HCT116 (cell line): ENCODE measurements at regions not wholly inside any gene's neighbourhood (a gene's known extent, or its start where the extent isn't known, plus 50 kb on each side); places are given as distances from the start of the nearest gene placed in this dataset.

Source experiments
- ATAC-seq: fragments of 200-7000 bp; cut with Tn5 transposase; 2 replicates; pipeline ENCODE4 v1.9.1; 2020; ENCODE audit warnings: mild to moderate bottlenecking, moderate library complexity
- BruUV-seq: library from RNA; stranded (reverse); fragments of 400-500 nt; replicated peaks from 2 replicates; lab custom pipeline; 2021; lab: Mats Ljungman, UMichigan
- CTCF ChIA-PET: fragments of 300-600 bp; sonication (Branson Sonifier 250); formaldehyde crosslinking; loops from one replicate; lab custom pipeline; 2021; ENCODE audit warnings: antibody characterized with exemption; lab: Charles Lee
- POLR2A ChIA-PET: fragments of 300-600, 350-600 bp; sonication (Branson Sonifier 250); formaldehyde crosslinking; loops from one replicate; lab custom pipeline; 2021; ENCODE audit warnings: antibody characterized with exemption; lab: Charles Lee
- RAD21 ChIA-PET, 2 experiments: fragments of 300-600 bp; sonication (Branson Sonifier 250); formaldehyde crosslinking; loops; one replicate each; lab custom pipeline; 2023; ENCODE audit warnings: low total read pairs in 2 of 2; ENCODE audit not compliant: uncharacterized antibody in 2 of 2, unreplicated experiment in 2 of 2, low non-redundant PET in 1 of 2; lab: Charles Lee
- DNase-seq: peaks from one replicate; pipeline ENCODE4 v3.0.0-alpha.2; 2010; ENCODE audit warnings: low read depth, low spot score
- H2AFZ ChIP-seq: fragments of 200-600 bp; shearing (Covaris generic), sonication (generic); 2 replicates; pipeline ENCODE4 v1.6.1; 2017; ENCODE audit warnings: low read depth, mixed run types, mixed read lengths, antibody characterized with exemption, low read length; ENCODE audit not compliant: poor library complexity, severe bottlenecking
- H3K27ac ChIP-seq: 2 replicates; pipeline ENCODE4 v1.5.1; 2012; ENCODE audit warnings: low read depth, low read length
- H3K27me3 ChIP-seq: fragments of 200-600 bp; sonication (generic); 2 replicates; pipeline ENCODE4 v1.6.1; 2016; ENCODE audit warnings: mixed run types, low read length, mixed read lengths; ENCODE audit not compliant: insufficient read depth
- H3K36me3 ChIP-seq, 2 experiments: fragments of 200-500 bp in 1 of 2; fragments of 200-600 bp in 1 of 2; sonication (Bioruptor generic) in 1 of 2; sonication (generic) in 1 of 2; 2 replicates each; pipeline versions ENCODE4 v1.5.1 to v1.6.1; 2014 to 2016; ENCODE audit warnings: low read length in 2 of 2, inconsistent platforms in 1 of 2, mixed read lengths in 1 of 2, mixed run types in 1 of 2; ENCODE audit not compliant: insufficient read depth in 2 of 2, control insufficient read depth in 1 of 2
- H3K4me1 ChIP-seq, 2 experiments: fragments of 200-600 bp in 1 of 2; sonication (generic) in 1 of 2; 2 replicates each; pipeline versions ENCODE4 v1.5.1 to v1.6.1; 2012 to 2017; ENCODE audit warnings: low read length in 2 of 2, inconsistent platforms in 1 of 2, mild to moderate bottlenecking in 1 of 2, mixed read lengths in 1 of 2, mixed run types in 1 of 2, moderate library complexity in 1 of 2; ENCODE audit not compliant: insufficient read depth in 2 of 2, control insufficient read depth in 1 of 2
- H3K4me2 ChIP-seq: fragments of 200-600 bp; sonication (generic); 2 replicates; pipeline ENCODE4 v1.6.1; 2017; ENCODE audit warnings: mixed run types, low read length, mixed read lengths
- H3K4me3 ChIP-seq, 2 experiments: fragments of 200-600 bp in 1 of 2; sonication (generic) in 1 of 2; replicated peaks in 1 of 2; 2 replicates each; pipeline ENCODE4 v1.5.1; 2011 to 2016; ENCODE audit warnings: low read length in 2 of 2, control low read depth in 1 of 2, low read depth in 1 of 2, mild to moderate bottlenecking in 1 of 2, mixed read lengths in 1 of 2, mixed run types in 1 of 2
- H3K79me2 ChIP-seq: fragments of 200-600 bp; sonication (generic); 2 replicates; pipeline ENCODE4 v1.6.1; 2017; ENCODE audit warnings: mild to moderate bottlenecking, mixed run types, low read length, moderate library complexity, mixed read lengths; ENCODE audit not compliant: insufficient read depth
- H3K9ac ChIP-seq: fragments of 200-600 bp; sonication (generic); 2 replicates; pipeline ENCODE4 v1.6.1; 2016; ENCODE audit warnings: low read length, mixed read lengths
- H3K9me2 ChIP-seq: fragments of 200-600 bp; sonication (generic), shearing (Covaris generic); 2 replicates; pipeline ENCODE4 v1.6.1; 2017; ENCODE audit warnings: mixed run types, mild to moderate bottlenecking, moderate library complexity; ENCODE audit not compliant: insufficient read depth
- H3K9me3 ChIP-seq, 2 experiments: fragments of 200-500 bp in 1 of 2; fragments of 200-600 bp in 1 of 2; sonication (Bioruptor generic) in 1 of 2; sonication (generic) in 1 of 2; 2 replicates each; pipeline ENCODE4 v1.6.1; 2014 to 2017; ENCODE audit warnings: low read length in 2 of 2, mixed read lengths in 2 of 2, inconsistent platforms in 1 of 2, low read depth in 1 of 2, mild to moderate bottlenecking in 1 of 2, mixed run types in 1 of 2, moderate library complexity in 1 of 2; ENCODE audit not compliant: control insufficient read depth in 1 of 2, insufficient read depth in 1 of 2
- H4K20me1 ChIP-seq: fragments of 200-600 bp; sonication (generic), shearing (Covaris generic); 2 replicates; pipeline ENCODE4 v1.6.1; 2017; ENCODE audit warnings: mixed run types, mild to moderate bottlenecking, moderate library complexity; ENCODE audit not compliant: insufficient read depth
- CEBPB ChIP-seq: IDR thresholded peaks from 2 replicates; pipeline ENCODE4 v1.6.1; 2012; ENCODE audit warnings: low read depth
- EGR1 ChIP-seq: IDR thresholded peaks from 2 replicates; pipeline ENCODE4 v1.6.1; 2012; ENCODE audit warnings: low read depth
- EZH2 ChIP-seq: fragments of 200-600 bp; sonication (generic); IDR thresholded peaks from 2 replicates; pipeline ENCODE4 v1.6.1; 2017; ENCODE audit warnings: antibody characterized with exemption, mixed run types
- EZH2phosphoT487 ChIP-seq: fragments of 200-600 bp; IDR thresholded peaks from 2 replicates; pipeline ENCODE4 v1.6.1; 2018; ENCODE audit warnings: antibody characterized with exemption, borderline replicate concordance
- POLR2AphosphoS5 ChIP-seq: IDR thresholded peaks from 2 replicates; pipeline ENCODE4 v1.6.1; 2011; ENCODE audit warnings: mild to moderate bottlenecking, low read depth, low read length, moderate library complexity
- RAD21 ChIP-seq: IDR thresholded peaks from 2 replicates; pipeline ENCODE4 v1.6.1; 2012; ENCODE audit warnings: low read depth, mild to moderate bottlenecking
- SP1 ChIP-seq: IDR thresholded peaks from 2 replicates; pipeline ENCODE4 v1.6.1; 2012; ENCODE audit warnings: low read depth
- YY1 ChIP-seq: IDR thresholded peaks from 2 replicates; pipeline ENCODE4 v1.6.1; 2011; ENCODE audit warnings: low read length, low read depth, moderate library complexity, mild to moderate bottlenecking; ENCODE audit not compliant: insufficient replicate concordance; ENCODE audit errors: extremely low read depth
- intact Hi-C: fragments of 100-400 bp; cut with micrococcal nuclease; formaldehyde crosslinking; loops from 2 replicates; pipeline ENCODE4 v1.10.0; 2022
- TF ChIP-seq, protein P1 (sequence below), 3 experiments: fragments of 200-600 bp in 1 of 3; sonication (generic) in 1 of 3; IDR thresholded peaks in 2 of 3; conservative IDR thresholded peaks in 1 of 3; 2 replicates each; pipeline ENCODE4 v1.5.1; 2012 to 2017; ENCODE audit warnings: low read depth in 2 of 3, low read length in 2 of 3, antibody characterized with exemption in 1 of 3, borderline replicate concordance in 1 of 3, control low read depth in 1 of 3, mild to moderate bottlenecking in 1 of 3, mixed read lengths in 1 of 3, mixed run types in 1 of 3, moderate library complexity in 1 of 3; ENCODE audit not compliant: insufficient read depth in 1 of 3
- TF ChIP-seq, protein P2 (sequence below): IDR thresholded peaks from 2 replicates; pipeline ENCODE4 v1.6.1; 2011; ENCODE audit warnings: mild to moderate bottlenecking, low read length, moderate library complexity; ENCODE audit not compliant: insufficient replicate concordance; ENCODE audit errors: extremely low read depth
- TF ChIP-seq, protein P3 (sequence below): IDR thresholded peaks from 2 replicates; pipeline ENCODE4 v1.6.1; 2012; ENCODE audit warnings: low read depth

DNA sequence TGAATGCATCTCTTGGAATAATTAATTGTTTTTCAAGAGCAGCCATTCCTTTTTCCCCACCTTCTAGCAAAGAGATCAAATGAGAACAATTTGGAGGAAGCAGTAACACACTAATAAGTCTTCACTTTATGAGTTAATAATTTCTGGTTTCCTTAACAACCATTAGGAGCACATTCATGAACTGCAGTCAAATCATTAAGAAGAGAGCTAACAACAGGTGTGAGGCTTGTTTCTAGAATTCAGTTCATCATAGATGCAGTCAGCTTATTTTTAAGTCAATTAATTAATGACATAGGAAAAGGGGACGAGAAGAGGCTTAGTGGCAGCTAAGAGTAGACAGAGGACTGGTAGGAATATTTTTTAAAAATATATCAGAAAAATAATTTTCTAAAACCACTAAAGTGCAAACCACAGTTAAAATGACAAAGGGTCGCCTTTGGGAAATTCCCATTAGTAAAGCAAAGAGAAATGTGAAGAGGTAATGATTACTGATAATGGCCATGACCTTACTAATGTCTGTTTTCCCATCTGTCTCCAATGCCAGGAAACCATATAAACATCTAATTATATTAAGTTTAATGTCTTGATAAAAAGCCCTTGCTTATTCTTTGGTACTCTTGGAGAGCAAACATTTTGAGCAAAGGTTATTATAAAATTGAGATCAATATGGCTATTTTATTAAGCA is 184.2 kb downstream of the KCNJ2 start:
- DNase-seq: no peak
- TF ChIP-seq CEBPB (no peak), EGR1 (no peak), EZH2phosphoT487 (no peak), POLR2AphosphoS5 (no peak), EZH2 (no peak), RAD21 (no peak), YY1 (no peak), SP1 (no peak)
- TF ChIP-seq, protein P1, sequence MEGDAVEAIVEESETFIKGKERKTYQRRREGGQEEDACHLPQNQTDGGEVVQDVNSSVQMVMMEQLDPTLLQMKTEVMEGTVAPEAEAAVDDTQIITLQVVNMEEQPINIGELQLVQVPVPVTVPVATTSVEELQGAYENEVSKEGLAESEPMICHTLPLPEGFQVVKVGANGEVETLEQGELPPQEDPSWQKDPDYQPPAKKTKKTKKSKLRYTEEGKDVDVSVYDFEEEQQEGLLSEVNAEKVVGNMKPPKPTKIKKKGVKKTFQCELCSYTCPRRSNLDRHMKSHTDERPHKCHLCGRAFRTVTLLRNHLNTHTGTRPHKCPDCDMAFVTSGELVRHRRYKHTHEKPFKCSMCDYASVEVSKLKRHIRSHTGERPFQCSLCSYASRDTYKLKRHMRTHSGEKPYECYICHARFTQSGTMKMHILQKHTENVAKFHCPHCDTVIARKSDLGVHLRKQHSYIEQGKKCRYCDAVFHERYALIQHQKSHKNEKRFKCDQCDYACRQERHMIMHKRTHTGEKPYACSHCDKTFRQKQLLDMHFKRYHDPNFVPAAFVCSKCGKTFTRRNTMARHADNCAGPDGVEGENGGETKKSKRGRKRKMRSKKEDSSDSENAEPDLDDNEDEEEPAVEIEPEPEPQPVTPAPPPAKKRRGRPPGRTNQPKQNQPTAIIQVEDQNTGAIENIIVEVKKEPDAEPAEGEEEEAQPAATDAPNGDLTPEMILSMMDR (IDR thresholded peaks at IDR 0.05 in 2 of 3, conservative IDR thresholded peaks at IDR 0.05 in 1 of 3; ENCODE audit: borderline replicate concordance in 1 of 3, insufficient read depth in 1 of 3, low read depth in 2 of 3, low read length in 2 of 3): no peak
- TF ChIP-seq, protein P2, sequence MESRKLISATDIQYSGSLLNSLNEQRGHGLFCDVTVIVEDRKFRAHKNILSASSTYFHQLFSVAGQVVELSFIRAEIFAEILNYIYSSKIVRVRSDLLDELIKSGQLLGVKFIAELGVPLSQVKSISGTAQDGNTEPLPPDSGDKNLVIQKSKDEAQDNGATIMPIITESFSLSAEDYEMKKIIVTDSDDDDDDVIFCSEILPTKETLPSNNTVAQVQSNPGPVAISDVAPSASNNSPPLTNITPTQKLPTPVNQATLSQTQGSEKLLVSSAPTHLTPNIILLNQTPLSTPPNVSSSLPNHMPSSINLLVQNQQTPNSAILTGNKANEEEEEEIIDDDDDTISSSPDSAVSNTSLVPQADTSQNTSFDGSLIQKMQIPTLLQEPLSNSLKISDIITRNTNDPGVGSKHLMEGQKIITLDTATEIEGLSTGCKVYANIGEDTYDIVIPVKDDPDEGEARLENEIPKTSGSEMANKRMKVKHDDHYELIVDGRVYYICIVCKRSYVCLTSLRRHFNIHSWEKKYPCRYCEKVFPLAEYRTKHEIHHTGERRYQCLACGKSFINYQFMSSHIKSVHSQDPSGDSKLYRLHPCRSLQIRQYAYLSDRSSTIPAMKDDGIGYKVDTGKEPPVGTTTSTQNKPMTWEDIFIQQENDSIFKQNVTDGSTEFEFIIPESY: no peak
- TF ChIP-seq, protein P3, sequence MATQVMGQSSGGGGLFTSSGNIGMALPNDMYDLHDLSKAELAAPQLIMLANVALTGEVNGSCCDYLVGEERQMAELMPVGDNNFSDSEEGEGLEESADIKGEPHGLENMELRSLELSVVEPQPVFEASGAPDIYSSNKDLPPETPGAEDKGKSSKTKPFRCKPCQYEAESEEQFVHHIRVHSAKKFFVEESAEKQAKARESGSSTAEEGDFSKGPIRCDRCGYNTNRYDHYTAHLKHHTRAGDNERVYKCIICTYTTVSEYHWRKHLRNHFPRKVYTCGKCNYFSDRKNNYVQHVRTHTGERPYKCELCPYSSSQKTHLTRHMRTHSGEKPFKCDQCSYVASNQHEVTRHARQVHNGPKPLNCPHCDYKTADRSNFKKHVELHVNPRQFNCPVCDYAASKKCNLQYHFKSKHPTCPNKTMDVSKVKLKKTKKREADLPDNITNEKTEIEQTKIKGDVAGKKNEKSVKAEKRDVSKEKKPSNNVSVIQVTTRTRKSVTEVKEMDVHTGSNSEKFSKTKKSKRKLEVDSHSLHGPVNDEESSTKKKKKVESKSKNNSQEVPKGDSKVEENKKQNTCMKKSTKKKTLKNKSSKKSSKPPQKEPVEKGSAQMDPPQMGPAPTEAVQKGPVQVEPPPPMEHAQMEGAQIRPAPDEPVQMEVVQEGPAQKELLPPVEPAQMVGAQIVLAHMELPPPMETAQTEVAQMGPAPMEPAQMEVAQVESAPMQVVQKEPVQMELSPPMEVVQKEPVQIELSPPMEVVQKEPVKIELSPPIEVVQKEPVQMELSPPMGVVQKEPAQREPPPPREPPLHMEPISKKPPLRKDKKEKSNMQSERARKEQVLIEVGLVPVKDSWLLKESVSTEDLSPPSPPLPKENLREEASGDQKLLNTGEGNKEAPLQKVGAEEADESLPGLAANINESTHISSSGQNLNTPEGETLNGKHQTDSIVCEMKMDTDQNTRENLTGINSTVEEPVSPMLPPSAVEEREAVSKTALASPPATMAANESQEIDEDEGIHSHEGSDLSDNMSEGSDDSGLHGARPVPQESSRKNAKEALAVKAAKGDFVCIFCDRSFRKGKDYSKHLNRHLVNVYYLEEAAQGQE: no peak
- TF ChIP-seq, all 23 proteins: peak for 0
- ChIA-PET POLR2A (no interaction called here), CTCF (no interaction called here), RAD21 (no interaction called here)
- no peaks in the 10 kb centered on the region for H3K9me2 ChIP-seq
- H3K9ac ChIP-seq: no peak overlapping the region
- H3K79me2 ChIP-seq: no peaks in the 10 kb centered on the region
- no peaks in the 10 kb centered on the region for H4K20me1 ChIP-seq
- H3K9me3 ChIP-seq: peaks cover 7 to 25% of the 10 kb centered on the region in 2 experiments; a peak in 2 of 4 replicates
- no peak overlapping the region for H3K4me3 ChIP-seq
- intact Hi-C loops: no loop called here
- BruUV-seq: no TSS peak
- H3K4me2 ChIP-seq: no peak overlapping the region
- no peaks in the 10 kb centered on the region for H3K36me3 ChIP-seq
- no peak overlapping the region for H2AFZ ChIP-seq
- no peaks in the 10 kb centered on the region for H3K4me1 ChIP-seq
- no peak for ATAC-seq
- H3K27me3 ChIP-seq: no peaks in the 10 kb centered on the region
- no peak overlapping the region for H3K27ac ChIP-seq
